ENCODE measurements at regions not wholly inside any gene's neighbourhood (a gene's known extent, or its start where the extent isn't known, plus 50 kb on each side); places are given as distances from the start of the nearest gene placed in this dataset.

DNA sequence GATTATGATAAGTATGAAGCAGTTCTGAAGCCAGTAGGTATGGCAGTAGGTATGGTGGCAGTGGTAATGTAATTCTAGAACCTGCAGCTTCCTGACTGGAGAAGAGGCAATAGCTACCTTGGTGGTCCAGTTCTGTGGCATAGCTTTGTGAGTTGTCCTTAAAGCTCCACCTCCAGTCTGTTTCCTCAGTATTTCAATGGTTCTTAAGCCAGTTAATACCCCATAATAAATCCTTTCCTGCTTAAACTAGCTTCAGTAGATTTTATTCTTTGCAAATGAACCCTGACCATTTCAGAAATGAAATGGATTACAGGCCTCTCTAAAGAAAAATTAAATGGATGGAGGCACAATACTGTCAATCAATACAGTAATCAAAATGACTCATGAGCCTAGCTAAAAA is 117.8 kb upstream of the KRAS start:
- H3K27ac ChIP-seq: no peak overlapping the region
- TF ChIP-seq EP300 (IDR thresholded peaks at IDR 0.05) (no peak), POLR2A (IDR thresholded peaks at IDR 0.05) (no peak), CTCF (IDR thresholded peaks at IDR 0.05) (no peak)
- no peak overlapping the region for H3K4me3 ChIP-seq
- no peaks in the 10 kb centered on the region for H3K4me1 ChIP-seq (ENCODE audit: insufficient read depth)
- no peaks in the 10 kb centered on the region for H3K9me3 ChIP-seq
- intact Hi-C loops (cut with DNase I): no loop called here
- H3K27me3 ChIP-seq: no peaks in the 10 kb centered on the region
- H3K36me3 ChIP-seq: no peaks in the 10 kb centered on the region
- DNase-seq: no peak

DNA sequence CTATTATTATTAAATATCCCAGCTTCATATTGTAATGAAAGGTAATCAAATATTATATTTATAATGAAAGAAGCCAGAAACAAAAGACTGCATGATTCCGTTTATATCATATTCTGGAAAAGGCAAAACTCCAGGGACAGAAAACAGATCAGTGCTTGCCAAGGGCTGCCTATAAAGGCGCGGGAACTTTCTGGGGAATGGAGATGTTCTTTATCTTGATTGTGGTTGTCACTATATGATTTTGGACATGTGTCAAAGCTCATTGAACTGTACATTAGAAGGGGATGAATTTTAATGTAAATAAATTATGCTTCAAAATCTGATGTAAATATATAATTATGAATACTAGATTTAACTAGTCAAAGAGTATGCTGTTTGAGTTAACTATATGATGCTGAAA is 115.4 kb upstream of the KRAS start:
- H3K36me3 ChIP-seq: no peaks in the 10 kb centered on the region
- intact Hi-C loops (cut with DNase I): no loop called here
- no peaks in the 10 kb centered on the region for H3K4me1 ChIP-seq (ENCODE audit: insufficient read depth)
- H3K27ac ChIP-seq: no peak overlapping the region
- no peak for TF ChIP-seq POLR2A (IDR thresholded peaks at IDR 0.05)
- no peak for TF ChIP-seq CTCF (IDR thresholded peaks at IDR 0.05)
- TF ChIP-seq EP300 (IDR thresholded peaks at IDR 0.05): no peak
- 60 to 65% (median 64%) methylated on average over 3 of the region's 3 CpGs for WGBS, 3 donors
- H3K27me3 ChIP-seq: no peaks in the 10 kb centered on the region
- H3K4me3 ChIP-seq: no peak overlapping the region
- H3K9me3 ChIP-seq: no peaks in the 10 kb centered on the region
- no peak for DNase-seq

DNA sequence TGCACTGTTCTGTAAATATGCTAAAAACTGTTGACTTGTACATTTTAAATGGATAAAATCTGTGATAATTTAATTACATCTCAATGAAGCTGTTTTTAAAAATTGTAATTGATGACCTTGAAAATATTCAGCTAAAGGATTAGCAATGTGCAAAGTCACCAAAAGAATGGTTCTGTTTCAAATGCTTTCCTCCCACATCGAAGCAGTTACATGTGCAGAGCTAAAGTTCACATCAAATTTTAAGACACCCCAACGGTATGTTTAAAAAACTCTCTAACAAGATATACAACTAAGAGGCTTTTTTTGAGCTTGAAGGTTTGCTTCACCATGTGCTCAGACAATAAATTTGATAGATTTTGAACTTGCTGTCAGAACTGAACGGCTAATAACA is 114.6 kb upstream of the KRAS start:
- DNase-seq: no peak
- H3K9me3 ChIP-seq: no peaks in the 10 kb centered on the region
- H3K4me3 ChIP-seq: no peak overlapping the region
- TF ChIP-seq EP300 (IDR thresholded peaks at IDR 0.05): no peak
- no peak for TF ChIP-seq POLR2A (IDR thresholded peaks at IDR 0.05)
- no peak for TF ChIP-seq CTCF (IDR thresholded peaks at IDR 0.05)
- H3K27ac ChIP-seq: no peak overlapping the region
- 4 to 12% (median 9%) methylated on average over 3 of the region's 3 CpGs for WGBS, 3 donors
- no peaks in the 10 kb centered on the region for H3K36me3 ChIP-seq
- intact Hi-C loops (cut with DNase I): no loop called here
- H3K27me3 ChIP-seq: no peaks in the 10 kb centered on the region
- H3K4me1 ChIP-seq (ENCODE audit: insufficient read depth): no peaks in the 10 kb centered on the region

- no peak overlapping the region for H3K4me3 ChIP-seq
- no peaks in the 10 kb centered on the region for H3K36me3 ChIP-seq
- no peak for DNase-seq
- whole genome bisulfite sequencing, 3 donors: 10 to 32% (median 16%) methylated on average over 5 of the region's 5 CpGs
- intact Hi-C loops (cut with DNase I): no loop called here
- no peaks in the 10 kb centered on the region for H3K4me1 ChIP-seq (ENCODE audit: insufficient read depth)
- TF ChIP-seq POLR2A (IDR thresholded peaks at IDR 0.05) (no peak), EP300 (IDR thresholded peaks at IDR 0.05) (no peak), CTCF (IDR thresholded peaks at IDR 0.05) (no peak)
- no peaks in the 10 kb centered on the region for H3K9me3 ChIP-seq
- no peaks in the 10 kb centered on the region for H3K27me3 ChIP-seq
- no peak overlapping the region for H3K27ac ChIP-seq
Observed at GRCh38 chr12:25364529-25365339, 114.0 kb upstream of the KRAS start.

All from ovary (tissue), 7 donors.